PC-9 (cell line): ENCODE measurements at regions not wholly inside any gene's neighbourhood (a gene's known extent, or its start where the extent isn't known, plus 50 kb on each side); places are given as distances from the start of the nearest gene placed in this dataset.

Experiments
- BruUV-seq: library from RNA; stranded (reverse); fragments of 400-500 nt; replicated peaks from 2 replicates; lab custom pipeline; 2021; lab: Mats Ljungman, UMichigan
- CTCF ChIA-PET: fragments of 300-600 bp; sonication (Branson Sonifier 250); formaldehyde crosslinking; loops from one replicate; lab custom pipeline; 2022; ENCODE audit warnings: antibody characterized with exemption; lab: Charles Lee
- POLR2A ChIA-PET: fragments of 300-600 bp; sonication (Branson Sonifier 250); formaldehyde crosslinking; loops from one replicate; lab custom pipeline; 2022; ENCODE audit warnings: antibody characterized with exemption; ENCODE audit not compliant: unreplicated experiment; lab: Charles Lee
- DNase-seq, 2 experiments: peaks; one replicate each; pipeline versions ENCODE4 v3.0.0 to v3.0.0-alpha.2; 2015 to 2022; ENCODE audit warnings: mixed read lengths in 1 of 2
- H2AFZ ChIP-seq: fragments of 200-600 bp; sonication (generic); 2 replicates; pipeline ENCODE4 v1.8.1; 2017; ENCODE audit warnings: antibody characterized with exemption
- H3F3A ChIP-seq: fragments of 200-600 bp; sonication (generic); 2 replicates; pipeline ENCODE4 v1.8.1; 2017; ENCODE audit warnings: antibody characterized with exemption, mild to moderate bottlenecking, low read depth; ENCODE audit not compliant: insufficient read depth
- H3K27ac ChIP-seq: fragments of 200-600 bp; sonication (generic); 2 replicates; pipeline ENCODE4 v1.6.1; 2016; ENCODE audit warnings: mixed run types
- H3K27me3 ChIP-seq: fragments of 200-600 bp; sonication (generic); 2 replicates; pipeline ENCODE4 v1.6.1; 2016; ENCODE audit warnings: low read depth, mixed run types; ENCODE audit not compliant: insufficient read depth
- H3K36me3 ChIP-seq: fragments of 200-600 bp; sonication (generic); 2 replicates; pipeline ENCODE4 v1.6.1; 2016; ENCODE audit warnings: low read depth, mixed run types
- H3K4me1 ChIP-seq: fragments of 200-600 bp; sonication (generic); replicated peaks from 2 replicates; pipeline ENCODE4 v1.6.1; 2016; ENCODE audit warnings: mixed run types; ENCODE audit not compliant: insufficient read depth
- H3K4me2 ChIP-seq: fragments of 200-600 bp; sonication (generic); 2 replicates; pipeline ENCODE4 v1.6.1; 2017; ENCODE audit warnings: mixed run types
- H3K4me3 ChIP-seq: fragments of 200-600 bp; sonication (generic); 2 replicates; pipeline ENCODE4 v1.6.1; 2016; ENCODE audit warnings: mixed run types
- H3K79me2 ChIP-seq: fragments of 200-600 bp; sonication (generic); 2 replicates; pipeline ENCODE4 v1.6.1; 2017; ENCODE audit warnings: low read depth, mixed run types
- H3K9me2 ChIP-seq: fragments of 200-600 bp; sonication (generic); 2 replicates; pipeline ENCODE4 v1.8.1; 2017; ENCODE audit warnings: mild to moderate bottlenecking; ENCODE audit not compliant: insufficient read depth
- H3K9me3 ChIP-seq: fragments of 200-600 bp; sonication (generic); 2 replicates; pipeline ENCODE4 v1.8.1; 2016; ENCODE audit warnings: low read depth; ENCODE audit not compliant: insufficient read depth
- H4K20me1 ChIP-seq: fragments of 200-600 bp; sonication (generic); 2 replicates; pipeline ENCODE4 v1.8.1; 2017; ENCODE audit not compliant: insufficient read depth
- EZH2 ChIP-seq: fragments of 200-600 bp; sonication (generic); IDR thresholded peaks from 2 replicates; pipeline ENCODE4 v1.8.0; 2017; ENCODE audit warnings: antibody characterized with exemption, low read depth
- intact Hi-C: fragments of 100-400 bp; cut with micrococcal nuclease; formaldehyde crosslinking; loops from one replicate; pipeline ENCODE4 v1.10.0; 2022; ENCODE audit not compliant: unreplicated experiment
- TF ChIP-seq, protein P1 (sequence below): fragments of 200-600 bp; sonication (generic); conservative IDR thresholded peaks from 2 replicates; pipeline ENCODE4 v1.6.1; 2017; ENCODE audit warnings: mixed run types, antibody characterized with exemption, mild to moderate bottlenecking, moderate library complexity

DNA sequence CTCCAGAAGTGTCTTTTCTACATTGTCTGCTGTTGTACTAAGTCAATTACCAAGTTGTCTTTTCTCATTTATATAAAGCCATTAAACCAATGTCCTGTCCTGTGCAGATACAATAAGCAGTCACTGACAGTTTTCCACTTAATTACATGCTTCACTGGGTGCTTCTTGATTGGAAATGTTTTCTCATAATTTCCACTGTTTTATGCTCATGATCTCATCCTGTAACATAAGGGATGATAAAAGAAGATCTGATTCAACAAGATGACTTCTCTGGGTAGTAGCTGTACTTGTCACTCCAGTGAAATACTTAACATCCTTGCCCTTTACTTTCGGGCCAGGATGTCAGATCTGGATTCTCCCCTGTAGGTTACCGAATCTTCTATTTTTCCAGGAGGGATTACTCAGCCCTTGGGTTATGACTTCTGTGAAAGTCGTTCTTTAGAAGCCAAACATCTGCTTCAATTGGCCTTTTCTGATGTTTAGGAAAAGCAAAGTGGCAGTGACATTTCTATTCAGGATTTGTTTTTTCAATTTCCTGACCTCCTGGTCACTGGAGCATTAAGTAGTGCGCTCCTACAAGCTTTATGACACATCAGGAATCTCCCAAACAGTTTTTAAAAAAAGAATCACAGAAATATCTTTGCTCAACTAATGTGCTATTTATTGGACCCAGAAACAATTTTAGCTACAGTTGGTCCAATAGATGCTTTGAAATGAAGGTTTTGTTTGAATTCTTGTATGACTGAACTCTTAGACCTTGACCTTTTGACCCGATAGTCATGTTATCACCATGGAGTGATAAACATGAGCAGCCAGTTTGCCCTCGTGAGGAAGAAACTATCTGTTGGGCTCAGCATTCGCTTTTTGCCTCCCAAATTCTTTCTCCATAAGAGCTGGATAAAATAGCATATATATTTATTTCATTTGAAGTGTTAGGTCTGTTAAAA, 234.5 kb upstream of the SSTR1 start:
- no peaks in the 10 kb centered on the region for H3F3A ChIP-seq
- H3K27me3 ChIP-seq: no peaks in the 10 kb centered on the region
- ChIA-PET CTCF (no interaction called here), POLR2A (no interaction called here)
- DNase-seq: no peak
- H3K36me3 ChIP-seq: no peaks in the 10 kb centered on the region
- H3K9me2 ChIP-seq: no peaks in the 10 kb centered on the region
- H3K4me2 ChIP-seq: no peak overlapping the region
- no TSS peak for BruUV-seq
- TF ChIP-seq EZH2: no peak
- TF ChIP-seq, protein P1, sequence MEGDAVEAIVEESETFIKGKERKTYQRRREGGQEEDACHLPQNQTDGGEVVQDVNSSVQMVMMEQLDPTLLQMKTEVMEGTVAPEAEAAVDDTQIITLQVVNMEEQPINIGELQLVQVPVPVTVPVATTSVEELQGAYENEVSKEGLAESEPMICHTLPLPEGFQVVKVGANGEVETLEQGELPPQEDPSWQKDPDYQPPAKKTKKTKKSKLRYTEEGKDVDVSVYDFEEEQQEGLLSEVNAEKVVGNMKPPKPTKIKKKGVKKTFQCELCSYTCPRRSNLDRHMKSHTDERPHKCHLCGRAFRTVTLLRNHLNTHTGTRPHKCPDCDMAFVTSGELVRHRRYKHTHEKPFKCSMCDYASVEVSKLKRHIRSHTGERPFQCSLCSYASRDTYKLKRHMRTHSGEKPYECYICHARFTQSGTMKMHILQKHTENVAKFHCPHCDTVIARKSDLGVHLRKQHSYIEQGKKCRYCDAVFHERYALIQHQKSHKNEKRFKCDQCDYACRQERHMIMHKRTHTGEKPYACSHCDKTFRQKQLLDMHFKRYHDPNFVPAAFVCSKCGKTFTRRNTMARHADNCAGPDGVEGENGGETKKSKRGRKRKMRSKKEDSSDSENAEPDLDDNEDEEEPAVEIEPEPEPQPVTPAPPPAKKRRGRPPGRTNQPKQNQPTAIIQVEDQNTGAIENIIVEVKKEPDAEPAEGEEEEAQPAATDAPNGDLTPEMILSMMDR: no peak
- no peaks in the 10 kb centered on the region for H4K20me1 ChIP-seq
- H3K9me3 ChIP-seq: no peaks in the 10 kb centered on the region; the same call in 1 of the 2 replicates
- no peaks in the 10 kb centered on the region for H3K4me1 ChIP-seq
- H3K79me2 ChIP-seq: no peaks in the 10 kb centered on the region
- H3K4me3 ChIP-seq: no peak overlapping the region
- intact Hi-C loops: no loop called here
- no peak overlapping the region for H3K27ac ChIP-seq
- H2AFZ ChIP-seq: no peak overlapping the region

DNA sequence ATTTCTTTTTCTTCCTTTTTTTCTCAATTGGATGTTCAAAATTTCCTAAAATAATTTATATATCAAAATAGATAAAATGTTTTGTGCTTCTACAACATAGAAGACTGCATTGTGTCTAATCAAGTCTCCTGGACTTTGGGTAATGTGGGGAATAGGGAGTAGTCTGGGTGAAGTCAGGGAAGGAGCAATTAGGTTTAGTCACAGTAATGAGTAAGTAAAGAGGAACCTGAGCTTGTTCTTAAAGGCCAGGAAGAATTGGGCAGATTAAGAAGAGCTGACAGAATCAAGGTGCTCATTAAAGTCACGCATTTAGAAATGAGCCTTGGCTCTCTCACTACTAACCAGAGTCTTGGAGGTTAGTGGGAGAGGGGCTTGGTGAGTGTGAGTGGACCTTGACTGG, 233.3 kb upstream of the SSTR1 start:
- ChIA-PET POLR2A (no interaction called here), CTCF (no interaction called here)
- Histone ChIP-seq H3K9me3 (no peaks in the 10 kb centered on the region; the same call in 1 of the 2 replicates), H3K27me3 (no peaks in the 10 kb centered on the region), H3F3A (no peaks in the 10 kb centered on the region), H2AFZ (no peak overlapping the region), H3K27ac (no peak overlapping the region), H3K36me3 (no peaks in the 10 kb centered on the region), H3K4me3 (no peak overlapping the region), H4K20me1 (no peaks in the 10 kb centered on the region), H3K79me2 (no peaks in the 10 kb centered on the region), H3K9me2 (no peaks in the 10 kb centered on the region), H3K4me1 (no peaks in the 10 kb centered on the region), H3K4me2 (no peak overlapping the region)
- DNase-seq: no peak
- intact Hi-C loops: no loop called here
- BruUV-seq: no TSS peak
- TF ChIP-seq, protein P1: no peak
- no peak for TF ChIP-seq EZH2

GRCh38 chr14:37977481-37977880, 230.2 kb upstream of the SSTR1 start:
- TF ChIP-seq, protein P1: no peak
- no peak for TF ChIP-seq EZH2
- CTCF ChIA-PET: no interaction called here
- POLR2A ChIA-PET: no interaction called here

More at GRCh38 chr14:37977481-37977880, 230.2 kb upstream of the SSTR1 start:
- no peaks in the 10 kb centered on the region for H3K4me1 ChIP-seq
- no peaks in the 10 kb centered on the region for H3K79me2 ChIP-seq
- H3K4me3 ChIP-seq: no peak overlapping the region
- no peaks in the 10 kb centered on the region for H3K36me3 ChIP-seq
- H3F3A ChIP-seq: no peaks in the 10 kb centered on the region
- H3K27ac ChIP-seq: no peak overlapping the region
- no peaks in the 10 kb centered on the region for H3K9me2 ChIP-seq
- DNase-seq: no peak
- intact Hi-C loops: no loop called here
- H4K20me1 ChIP-seq: no peaks in the 10 kb centered on the region
- no TSS peak for BruUV-seq
- H3K9me3 ChIP-seq: peaks cover 3% of the 10 kb centered on the region; the same call in 1 of the 2 replicates
- H2AFZ ChIP-seq: no peak overlapping the region
- no peaks in the 10 kb centered on the region for H3K27me3 ChIP-seq
- H3K4me2 ChIP-seq: no peak overlapping the region
